GM12892 (cell line): ENCODE measurements at regions not wholly inside any gene's neighbourhood (a gene's known extent, or its start where the extent isn't known, plus 50 kb on each side); places are given as distances from the start of the nearest gene placed in this dataset.

Experiments
- POLR2A ChIP-seq: IDR thresholded peaks from 2 replicates; pipeline ENCODE4 v1.6.1; 2011; ENCODE audit warnings: low read depth, low read length, control low read depth
- POLR2AphosphoS5 ChIP-seq: IDR thresholded peaks from 2 replicates; pipeline ENCODE4 v1.6.1; 2011; ENCODE audit warnings: low read depth, low read length, control low read depth
- TAF1 ChIP-seq: IDR thresholded peaks from 2 replicates; pipeline ENCODE4 v1.6.1; 2011; ENCODE audit warnings: low read depth, mild to moderate bottlenecking, control low read depth, low read length, borderline replicate concordance

- TF ChIP-seq TAF1 (no peak), POLR2AphosphoS5 (no peak), POLR2A (no peak)
Observed at GRCh38 chr4:137180349-137180748, 351.9 kb downstream of the PCDH18 start.
